IPS-NIHi7 (cell line): ENCODE measurements at regions not wholly inside any gene's neighbourhood (a gene's known extent, or its start where the extent isn't known, plus 50 kb on each side); places are given as distances from the start of the nearest gene placed in this dataset.
"Not testable (repeated sequence)": the region's sequence is repeated elsewhere in the genome, so short reads cannot be mapped to it uniquely, and the experiment has no call there.

ENCODE experiments used
- DNase-seq: peaks from one replicate; pipeline ENCODE4 v3.0.0; 2012; ENCODE audit warnings: mixed read lengths; ENCODE audit errors: extremely low spot score

GRCh38 chr11:22920939-22921565 lies 60.8 kb upstream of the CCDC179 start:
- DNase-seq, result peak; percentile 62

- peak; percentile 11 for DNase-seq
These were observed 62.4 kb upstream of the CCDC179 start for GRCh38 chr11:22922672-22923071.

DNA sequence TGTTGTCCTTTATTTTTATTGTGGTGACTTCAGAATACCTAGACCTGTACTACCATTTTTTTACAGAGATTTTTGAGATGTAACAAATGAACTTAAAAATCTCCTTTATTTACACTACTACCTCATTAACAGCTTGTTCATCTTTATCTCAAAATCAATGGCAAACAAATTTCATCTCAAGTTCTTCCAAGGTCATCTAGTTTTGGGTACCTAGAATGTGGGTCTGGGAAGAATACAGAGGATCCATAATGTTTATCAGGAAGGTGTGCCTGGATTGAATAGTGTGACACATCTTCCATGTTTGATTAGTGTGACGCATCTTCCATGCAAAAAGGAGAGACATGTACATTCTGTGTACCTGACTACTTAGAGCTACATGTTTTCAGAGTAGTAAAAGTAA lies 63.3 kb upstream of the CCDC179 start:
- no peak for DNase-seq

DNA sequence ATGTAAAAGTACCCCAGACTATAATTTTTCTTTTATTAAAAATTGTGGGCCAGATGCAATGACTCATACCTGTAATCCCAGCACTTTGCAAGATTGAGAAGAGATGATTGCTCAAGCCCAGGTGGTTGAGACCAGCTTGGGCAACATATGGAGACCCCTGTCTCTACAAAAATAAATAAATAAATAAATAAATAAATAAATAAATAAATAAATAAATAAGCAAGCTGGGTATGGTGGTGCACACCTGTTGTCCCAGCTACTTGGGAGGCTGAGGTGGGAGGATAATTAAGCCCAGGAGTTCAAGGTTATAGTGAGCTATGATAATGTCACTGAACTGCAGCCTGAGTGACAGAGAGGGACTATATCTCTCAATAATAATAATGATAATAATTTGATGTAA lies 66.1 kb upstream of the CCDC179 start:
- no peak for DNase-seq

DNA sequence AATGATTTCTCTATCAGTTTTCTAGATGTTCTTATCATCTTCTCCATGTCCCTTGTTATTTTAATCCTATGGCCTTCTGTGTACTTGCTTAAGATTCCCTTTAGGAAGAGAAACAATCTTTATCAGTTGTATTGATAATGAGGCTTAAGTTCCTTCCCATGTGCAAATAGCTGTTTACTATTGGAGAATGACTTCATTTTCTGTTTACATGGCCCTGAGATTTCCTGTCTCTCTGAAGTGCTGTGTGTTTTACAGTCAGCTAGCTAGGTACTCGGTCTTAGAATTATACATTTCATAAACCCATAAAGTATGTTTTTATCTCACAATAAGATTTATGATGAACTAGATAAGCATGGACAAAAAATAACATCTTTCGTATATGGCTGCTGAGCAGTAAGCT lies 67.5 kb upstream of the CCDC179 start:
- no peak for DNase-seq

- no peak for DNase-seq
These were observed 68.1 kb upstream of the CCDC179 start for GRCh38 chr11:22928207-22928917.

- no peak for DNase-seq
These were observed 70.7 kb upstream of the CCDC179 start for GRCh38 chr11:22930816-22931594.

DNA sequence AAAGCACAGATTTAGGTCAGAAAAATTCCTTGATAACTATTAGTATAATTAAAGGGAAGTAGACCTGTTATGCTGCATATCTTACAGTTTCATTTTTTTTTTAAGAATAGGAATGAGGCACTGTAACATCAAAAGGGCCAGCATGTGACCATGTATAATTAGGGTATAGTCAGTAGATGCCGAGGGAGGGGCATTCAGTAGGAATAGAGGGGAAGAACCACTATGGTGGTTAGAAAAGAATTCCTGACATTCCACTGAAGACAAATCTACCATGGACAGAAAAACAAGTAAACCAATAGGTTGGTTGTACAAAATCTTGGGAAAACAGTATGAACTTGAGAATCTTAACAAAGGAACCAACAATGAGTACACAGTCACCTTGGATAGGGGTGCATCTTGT lies 78.4 kb upstream of the CCDC179 start:
- no peak for DNase-seq

GRCh38 chr11:22941544-22941943 lies 81.3 kb upstream of the CCDC179 start:
- not testable (repeated sequence) for DNase-seq

GRCh38 chr11:22957786-22958185 lies 97.5 kb upstream of the CCDC179 start:
- no peak for DNase-seq

GRCh38 chr11:22974251-22974650 lies 114.0 kb upstream of the CCDC179 start:
- DNase-seq, result no peak

DNA sequence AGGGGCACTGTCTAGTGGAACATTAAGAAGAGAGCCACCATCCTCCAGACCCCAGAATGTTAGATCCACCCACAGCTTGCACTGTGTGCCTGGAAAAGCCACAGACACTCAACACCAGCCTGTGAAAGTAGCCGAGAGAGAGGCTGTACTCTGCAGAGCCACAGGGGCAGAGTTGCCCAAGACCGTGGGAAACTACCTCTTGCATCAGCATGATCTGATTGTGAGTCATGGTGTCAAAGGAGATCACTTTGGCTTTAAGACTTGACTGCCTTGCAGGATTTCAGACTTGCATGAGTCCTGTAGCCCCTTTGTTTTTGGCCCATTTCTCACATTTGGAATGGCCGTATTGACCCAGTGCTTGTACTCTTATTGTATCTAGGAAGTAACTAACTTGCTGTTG lies 115.9 kb upstream of the CCDC179 start:
- DNase-seq, result no peak

DNA sequence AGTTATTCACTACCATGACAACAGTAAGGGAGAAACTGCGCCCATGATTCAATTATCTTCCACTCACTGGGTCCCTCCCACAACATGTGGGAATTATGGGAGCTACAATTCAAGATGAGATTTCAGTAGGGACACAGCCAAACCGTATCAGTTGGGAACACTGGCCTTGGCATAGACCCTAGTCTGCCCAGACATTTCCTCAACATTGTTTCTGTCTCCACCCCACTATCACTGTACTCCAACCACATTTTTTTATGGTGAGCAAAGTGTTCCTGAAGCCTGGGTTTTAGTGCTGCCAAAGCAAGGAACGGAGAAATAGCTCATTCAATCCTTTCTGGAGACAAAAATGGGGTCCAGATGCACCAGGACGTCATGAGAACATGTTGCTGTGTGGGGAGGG lies 122.6 kb upstream of the CCDC179 start:
- no peak for DNase-seq

- DNase-seq, result no peak
These were observed 123.8 kb upstream of the CCDC179 start for GRCh38 chr11:22984045-22984444.

DNA sequence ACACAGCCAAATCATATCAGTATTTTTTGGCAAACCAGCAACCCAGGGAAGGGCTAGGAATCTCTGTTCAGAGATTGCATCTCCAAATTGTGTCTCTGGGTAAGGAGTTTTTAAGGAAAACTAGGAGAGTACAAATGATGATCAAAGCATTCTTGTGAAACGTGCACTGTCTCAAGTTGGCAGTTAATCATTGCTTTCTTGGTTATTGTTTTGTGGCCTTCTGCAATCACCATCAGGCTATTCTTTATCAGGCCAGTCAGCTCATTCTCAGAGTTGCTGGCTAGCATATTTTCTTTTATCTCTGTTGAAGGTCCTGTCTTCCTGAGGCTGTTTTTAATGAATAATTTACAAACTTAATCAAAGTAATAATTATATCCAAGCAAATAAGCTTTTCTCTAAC lies 129.1 kb upstream of the CCDC179 start:
- no peak for DNase-seq

DNA sequence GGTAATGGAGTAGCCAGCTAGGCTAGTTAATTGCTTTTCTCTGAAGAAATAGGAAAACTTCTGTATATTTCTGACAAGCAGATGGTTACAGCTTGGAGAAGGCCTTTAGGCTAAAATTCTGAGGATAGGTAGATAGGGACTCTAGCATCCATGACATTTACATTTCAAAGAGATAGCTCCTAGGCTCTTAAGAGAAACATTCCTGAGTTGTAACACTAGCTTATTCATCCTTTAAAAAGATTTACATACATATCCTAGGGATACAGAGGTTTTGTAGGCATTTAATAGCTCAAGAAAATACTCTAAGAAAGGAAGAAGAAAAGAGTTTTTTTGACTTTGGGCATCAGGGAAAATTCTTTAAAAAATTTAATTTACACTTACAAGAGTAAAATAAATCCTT lies 130.9 kb upstream of the CCDC179 start:
- peak; percentile 29 for DNase-seq

DNA sequence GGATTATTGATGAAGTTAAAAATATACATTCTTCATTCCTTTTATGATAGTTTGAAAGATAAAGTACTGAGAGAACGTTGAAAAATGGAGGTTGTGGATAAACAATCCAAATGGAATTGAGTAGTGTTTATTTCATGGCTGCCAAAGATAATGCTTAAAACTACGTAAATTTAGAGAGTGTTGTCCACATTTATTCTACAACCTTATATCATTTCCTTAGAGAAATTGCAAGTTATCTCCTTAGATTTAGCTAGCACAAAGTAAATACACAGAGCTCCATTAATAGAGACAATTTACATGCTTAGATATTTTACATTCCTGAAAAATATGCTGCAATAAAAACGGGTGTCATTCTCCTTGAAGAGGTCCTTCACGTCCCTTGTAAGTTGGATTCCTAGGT lies 146.5 kb upstream of the CCDC179 start:
- DNase-seq, result no peak

DNA sequence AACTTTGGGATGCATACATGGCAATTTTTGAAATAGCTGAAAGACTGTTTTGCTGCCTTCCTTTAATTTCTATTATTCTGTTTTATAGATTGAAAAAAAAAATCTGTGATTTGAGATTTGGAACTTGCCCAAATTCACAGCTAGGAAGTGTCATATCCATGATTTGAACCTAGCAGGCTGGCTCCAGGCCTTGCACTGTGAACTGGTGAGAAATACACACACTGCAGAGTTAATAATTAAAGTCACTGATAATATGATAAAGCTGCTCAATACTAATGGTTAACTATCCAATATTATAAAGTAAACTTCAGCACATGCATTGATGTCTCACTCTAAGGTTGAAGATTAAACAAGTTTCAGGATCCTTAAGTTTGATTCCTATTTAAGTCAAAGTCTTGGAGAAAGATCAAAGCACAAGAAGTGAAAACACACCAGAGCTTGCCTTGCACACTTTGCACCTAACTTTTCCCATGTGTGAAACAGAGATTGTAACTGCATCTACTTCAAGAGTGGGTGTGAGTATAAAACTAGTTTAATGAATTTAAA lies 150.6 kb upstream of the CCDC179 start:
- DNase-seq, result no peak

- no peak for DNase-seq
These were observed 152.7 kb upstream of the CCDC179 start for GRCh38 chr11:23012930-23013329.

GRCh38 chr11:23013509-23013908 lies 153.2 kb upstream of the CCDC179 start:
- DNase-seq, result no peak

- DNase-seq, result peak; percentile 81
These were observed 161.1 kb upstream of the CCDC179 start for GRCh38 chr11:23021287-23021863.

- DNase-seq, result no peak
These were observed 162.6 kb upstream of the CCDC179 start for GRCh38 chr11:23022854-23023253.
